ENCODE measurements at regions not wholly inside any gene's neighbourhood (a gene's known extent, or its start where the extent isn't known, plus 50 kb on each side); places are given as distances from the start of the nearest gene placed in this dataset.

DNA sequence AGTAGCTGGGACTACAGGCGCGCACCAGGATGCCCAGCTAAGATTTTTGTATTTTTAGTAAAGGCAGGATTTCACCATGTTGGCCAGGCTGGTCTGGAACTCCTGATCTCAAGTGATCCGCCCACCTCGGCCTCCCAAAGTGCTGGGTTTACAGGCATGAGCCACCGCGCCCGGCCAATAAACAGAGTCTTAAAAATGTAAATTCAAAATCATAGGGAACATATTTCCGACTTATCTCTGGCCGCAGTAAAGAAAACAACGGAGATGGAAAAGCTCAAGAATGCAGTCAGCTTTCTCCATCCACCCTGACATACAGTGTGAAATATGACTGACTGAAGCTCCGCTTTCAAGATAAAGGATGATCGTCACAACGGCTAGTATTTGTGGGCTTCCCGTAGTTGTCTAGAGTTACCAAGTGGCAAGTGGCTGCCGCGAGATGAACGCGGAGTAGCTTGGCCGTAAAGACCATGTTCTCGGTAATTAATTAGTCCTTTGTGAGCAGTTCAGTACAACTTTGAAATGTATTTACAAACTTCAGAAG lies 495.1 kb upstream of the FAT1 start:
- H3K4me1 ChIP-seq (ENCODE audit: control insufficient read depth, insufficient read depth, low read length): peaks cover 2% of the 10 kb centered on the region
- 0 out of 2 replicates have a peak overlapping the region, but pooled peaks have one; percentile 12 for H3K56ac ChIP-seq (ENCODE audit: extremely low read depth, insufficient read depth, low read length)
- in situ Hi-C loops (cut with MboI; ENCODE audit: low sequenced_read_pairs): no loop called here
- H3K79me1 ChIP-seq (ENCODE audit: low read depth in 1 of 2, low read length in 2 of 2): no peaks in the 10 kb centered on the region
- H2AK5ac ChIP-seq (ENCODE audit: low read depth, low read length): no peak overlapping the region
- no peaks in the 10 kb centered on the region for H3K27me3 ChIP-seq (ENCODE audit: control insufficient read depth, insufficient read depth, low read length)
- peak overlapping the region; percentile 5; the same call in 1 of the 2 replicates for H3K4me3 ChIP-seq (ENCODE audit: insufficient read depth, low read depth, low read length)
- H3K4me2 ChIP-seq (ENCODE audit: low read depth, low read length): peak overlapping the region; percentile 51
- peak overlapping the region; percentile 86 for H2BK20ac ChIP-seq (ENCODE audit: low read depth, low read length)
- H2BK15ac ChIP-seq (ENCODE audit: low read depth, low read length): peak overlapping the region; percentile 35; the same call in 1 of the 3 replicates
- peak overlapping the region; percentile 74; the same call in 1 of the 2 replicates for H3K27ac ChIP-seq (ENCODE audit: insufficient read depth, low read length)
- H4K8ac ChIP-seq (ENCODE audit: low read depth in 2 of 2, low read length in 2 of 2): peak overlapping the region in 1 of 2 experiments; percentile 81; a peak in 3 of 4 replicates
- peak overlapping the region; percentile 10; the same call in 1 of the 2 replicates for H3K18ac ChIP-seq (ENCODE audit: low read depth, low read length)
- dilution Hi-C loops (cut with HindIII; ENCODE audit: low sequenced_read_pairs, unreplicated experiment): no loop called here
- H3K14ac ChIP-seq (replicated peaks; ENCODE audit: low read depth, low read length): peak overlapping the region; percentile 27; the same call in 1 of the 2 replicates
- peak; percentile 74 for DNase-seq
- WGBS, 2 experiments (ENCODE audit: extremely low coverage in 2 of 2, insufficient read length in 1 of 2): 30% methylated on average over 8 of the region's 20 CpGs; no CpG with 5 or more reads in 1 of the 2 experiments
- BruUV-seq (replicated peaks): no TSS peak
- intact Hi-C loops (cut with micrococcal nuclease): loop anchor here (5.0 to 10.0 kb wide), 3 partner anchors 176 to 491 kb away; no protein-coding TSS in a partner anchor
- H2BK5ac ChIP-seq (ENCODE audit: low read depth, low read length, poor library complexity, severe bottlenecking): peak overlapping the region; percentile 74
- peak overlapping the region; percentile 81 for H2AFZ ChIP-seq (replicated peaks; ENCODE audit: low read length, poor library complexity)
- peak; percentile 95 for ATAC-seq (ENCODE audit: low read depth)
- H4K5ac ChIP-seq (ENCODE audit: low read depth, low read length): peak overlapping the region; percentile 1; the same call in 1 of the 2 replicates
- peak overlapping the region; percentile 73 for H2AK9ac ChIP-seq (replicated peaks; ENCODE audit: low read depth, low read length, poor library complexity)
- H2BK120ac ChIP-seq (ENCODE audit: low read depth, low read length): peak overlapping the region; percentile 96
- H3K9ac ChIP-seq (ENCODE audit: low read depth, low read length): 0 out of 2 replicates have a peak overlapping the region, but pooled peaks have one; percentile 5
- no peaks in the 10 kb centered on the region for H3K9me3 ChIP-seq (ENCODE audit: control insufficient read depth, insufficient read depth, low read length)
- H3K36me3 ChIP-seq (ENCODE audit: control insufficient read depth, insufficient read depth, low read length): no peaks in the 10 kb centered on the region
- 0 out of 2 replicates have a peak, but pooled peaks cover 2% of the 10 kb centered on the region for H3K9me1 ChIP-seq (ENCODE audit: insufficient read depth, low read length)
- no peaks in the 10 kb centered on the region for H4K20me1 ChIP-seq (ENCODE audit: insufficient read depth, low read length)
- TF ChIP-seq CHD1 (IDR thresholded peaks at IDR 0.05; ENCODE audit: low read depth, low read length) (no peak), FOS (IDR thresholded peaks at IDR 0.05; ENCODE audit: low read depth, low read length) (no peak), POLR2A (IDR thresholded peaks at IDR 0.05; ENCODE audit: low read depth, low read length) (no peak), RAD21 (IDR thresholded peaks at IDR 0.05; ENCODE audit: low read length) (no peak), MXI1 (IDR thresholded peaks at IDR 0.05; ENCODE audit: borderline replicate concordance, low read depth, low read length) (no peak), MAFK (IDR thresholded peaks at IDR 0.05; ENCODE audit: low read depth, low read length) (no peak)
- TF ChIP-seq, protein P1, sequence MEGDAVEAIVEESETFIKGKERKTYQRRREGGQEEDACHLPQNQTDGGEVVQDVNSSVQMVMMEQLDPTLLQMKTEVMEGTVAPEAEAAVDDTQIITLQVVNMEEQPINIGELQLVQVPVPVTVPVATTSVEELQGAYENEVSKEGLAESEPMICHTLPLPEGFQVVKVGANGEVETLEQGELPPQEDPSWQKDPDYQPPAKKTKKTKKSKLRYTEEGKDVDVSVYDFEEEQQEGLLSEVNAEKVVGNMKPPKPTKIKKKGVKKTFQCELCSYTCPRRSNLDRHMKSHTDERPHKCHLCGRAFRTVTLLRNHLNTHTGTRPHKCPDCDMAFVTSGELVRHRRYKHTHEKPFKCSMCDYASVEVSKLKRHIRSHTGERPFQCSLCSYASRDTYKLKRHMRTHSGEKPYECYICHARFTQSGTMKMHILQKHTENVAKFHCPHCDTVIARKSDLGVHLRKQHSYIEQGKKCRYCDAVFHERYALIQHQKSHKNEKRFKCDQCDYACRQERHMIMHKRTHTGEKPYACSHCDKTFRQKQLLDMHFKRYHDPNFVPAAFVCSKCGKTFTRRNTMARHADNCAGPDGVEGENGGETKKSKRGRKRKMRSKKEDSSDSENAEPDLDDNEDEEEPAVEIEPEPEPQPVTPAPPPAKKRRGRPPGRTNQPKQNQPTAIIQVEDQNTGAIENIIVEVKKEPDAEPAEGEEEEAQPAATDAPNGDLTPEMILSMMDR (conservative IDR thresholded peaks at IDR 0.05; ENCODE audit: low read depth, low read length): no peak
- CTCF ChIA-PET: interaction anchor here (1.2 kb wide), 1 partner anchor 11 kb away, joined by 3 read pairs; no protein-coding TSS in a partner anchor
- POLR2A ChIA-PET (ENCODE audit: unreplicated experiment): interaction anchor here (0.5 kb wide), 1 partner anchor 396 kb away, joined by 7 read pairs; no protein-coding TSS in a partner anchor
- H4K91ac ChIP-seq (ENCODE audit: insufficient read depth, low read depth, low read length): peak overlapping the region; percentile 77
- H3K4ac ChIP-seq (ENCODE audit: low read depth, low read length): peak overlapping the region; percentile 95
- peak overlapping the region; percentile 79; the same call in 1 of the 2 replicates for H3K23ac ChIP-seq (ENCODE audit: low read depth, low read length)
